MM.1S (cell line): ENCODE measurements at regions not wholly inside any gene's neighbourhood (a gene's known extent, or its start where the extent isn't known, plus 50 kb on each side); places are given as distances from the start of the nearest gene placed in this dataset.

ENCODE experiments used
- CTCF ChIP-seq: fragments of 300-600 bp; sonication (generic); IDR thresholded peaks from 2 replicates; pipeline ENCODE4 v1.5.1; 2016; ENCODE audit warnings: antibody characterized with exemption, low read length, mixed read lengths
- EZH2 ChIP-seq: fragments of 300-600 bp; sonication (generic); optimal IDR thresholded peaks from 2 replicates; pipeline ENCODE3; 2017; ENCODE audit warnings: low read depth, mild to moderate bottlenecking, antibody characterized with exemption, low read length, mixed read lengths

GRCh38 chr5:144844086-144844485 is 673.4 kb downstream of the KCTD16 start:
- no peak for TF ChIP-seq EZH2
- TF ChIP-seq CTCF: no peak
